Skeletal muscle tissue (tissue), 3 donors: ENCODE measurements at regions not wholly inside any gene's neighbourhood (a gene's known extent, or its start where the extent isn't known, plus 50 kb on each side); places are given as distances from the start of the nearest gene placed in this dataset.

Source experiments
- H3K27ac ChIP-seq: one replicate; pipeline ENCODE4 v1.7.0; 2013; ENCODE audit warnings: mild to moderate bottlenecking, low read depth, low read length, inconsistent platforms
- H3K27me3 ChIP-seq, 3 donors: one replicate each; pipeline ENCODE4 v1.7.0; 2013; ENCODE audit warnings: low read length in 3 of 3; ENCODE audit not compliant: control insufficient read depth in 3 of 3, insufficient read depth in 3 of 3
- H3K36me3 ChIP-seq, 3 donors: one replicate each; pipeline ENCODE4 v1.7.0; 2013; ENCODE audit warnings: low read length in 3 of 3; ENCODE audit not compliant: control insufficient read depth in 3 of 3, insufficient read depth in 3 of 3
- H3K4me1 ChIP-seq, 3 donors: one replicate each; pipeline ENCODE4 v1.7.0; 2013; ENCODE audit warnings: low read length in 3 of 3, mild to moderate bottlenecking in 3 of 3; ENCODE audit not compliant: control insufficient read depth in 3 of 3, insufficient read depth in 3 of 3
- H3K4me3 ChIP-seq, 3 donors: one replicate each; pipeline ENCODE4 v1.7.0; 2013; ENCODE audit warnings: low read length in 3 of 3
- H3K9ac ChIP-seq, 3 donors: one replicate each; pipeline ENCODE4 v1.7.0; 2013; ENCODE audit warnings: low read length in 3 of 3, mild to moderate bottlenecking in 3 of 3, moderate library complexity in 2 of 3, low read depth in 1 of 3
- H3K9me3 ChIP-seq, 3 donors: one replicate each; pipeline ENCODE4 v1.7.0; 2013; ENCODE audit warnings: low read length in 3 of 3; ENCODE audit not compliant: control insufficient read depth in 3 of 3
- donor health status: Osteomylitis.

DNA sequence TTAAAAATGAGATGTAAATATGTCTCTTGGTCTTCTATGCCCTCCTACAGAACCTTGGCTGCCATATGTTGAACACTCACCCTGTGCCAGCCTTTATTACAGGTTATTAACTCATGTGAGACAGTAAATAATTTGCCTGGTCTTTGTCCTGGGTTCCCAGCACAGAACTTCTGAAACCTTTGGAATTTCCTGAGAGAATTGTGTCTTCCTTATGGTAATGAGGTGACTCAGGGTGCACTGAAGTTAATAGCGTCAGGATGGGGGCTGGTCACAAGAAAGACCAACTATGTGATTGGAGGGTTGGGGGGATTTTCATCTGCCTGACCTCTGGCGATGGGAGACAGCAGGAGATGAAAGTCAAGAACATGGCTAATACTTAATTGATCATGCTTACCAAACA is 289.8 kb upstream of the STS start:
- Histone ChIP-seq H3K4me1 (no peaks in the 10 kb centered on the region), H3K27ac (no peak overlapping the region), H3K36me3 (no peaks in the 10 kb centered on the region), H3K9me3 (peaks cover 0 to 2% (median 0%) of the 10 kb centered on the region in 3 donors), H3K9ac (no peak overlapping the region), H3K4me3 (no peak overlapping the region), H3K27me3 (no peaks in the 10 kb centered on the region)

DNA sequence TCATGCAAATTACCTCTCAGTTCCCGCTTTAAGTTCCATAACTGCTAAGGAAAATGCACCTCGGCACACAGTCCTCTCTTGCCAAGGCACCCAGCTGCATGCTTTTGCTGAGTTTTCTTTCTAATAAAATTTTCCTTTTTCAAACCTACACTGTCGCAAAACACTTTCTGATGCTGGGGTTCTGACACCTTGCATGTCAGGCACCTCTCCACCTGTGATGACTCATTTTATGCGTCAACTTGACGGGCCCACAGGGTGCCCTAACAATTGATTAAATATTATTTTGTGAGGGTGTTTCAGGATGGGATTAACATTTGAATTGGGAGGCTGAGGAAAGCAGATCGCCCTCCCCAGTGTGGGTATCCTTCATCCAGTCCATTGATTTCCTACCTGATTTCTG is 291.0 kb upstream of the STS start:
- H3K27me3 ChIP-seq, result no peaks in the 10 kb centered on the region
- H3K27ac ChIP-seq, result no peak overlapping the region
- peaks cover 0 to 3% (median 2%) of the 10 kb centered on the region in 3 donors for H3K9me3 ChIP-seq
- no peaks in the 10 kb centered on the region for H3K4me1 ChIP-seq
- H3K4me3 ChIP-seq, result no peak overlapping the region
- no peak overlapping the region for H3K9ac ChIP-seq
- no peaks in the 10 kb centered on the region for H3K36me3 ChIP-seq

DNA sequence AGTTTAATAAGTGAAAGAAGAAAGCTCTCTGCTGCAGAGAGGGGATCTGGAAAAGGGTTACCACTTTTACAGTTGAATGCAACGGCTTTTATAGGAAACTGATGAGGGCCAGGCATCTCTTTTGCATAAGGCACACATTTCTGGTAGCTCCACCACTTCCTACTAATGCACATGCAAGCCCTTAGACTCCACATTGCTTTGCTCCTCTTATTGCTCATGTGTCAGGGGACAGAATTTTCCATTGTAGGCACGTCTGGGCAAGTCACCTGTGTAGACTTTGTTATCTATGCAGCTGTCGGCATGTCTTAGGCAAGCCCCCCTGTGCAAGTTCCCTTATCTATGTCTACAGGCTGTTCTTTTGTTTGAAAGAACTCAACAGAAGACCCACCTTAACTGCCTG is 294.6 kb upstream of the STS start:
- Histone ChIP-seq H3K9ac (no peak overlapping the region), H3K9me3 (peaks cover 0 to 3% (median 2%) of the 10 kb centered on the region in 3 donors), H3K4me1 (no peaks in the 10 kb centered on the region), H3K27ac (no peak overlapping the region), H3K4me3 (no peak overlapping the region), H3K27me3 (no peaks in the 10 kb centered on the region), H3K36me3 (no peaks in the 10 kb centered on the region)

DNA sequence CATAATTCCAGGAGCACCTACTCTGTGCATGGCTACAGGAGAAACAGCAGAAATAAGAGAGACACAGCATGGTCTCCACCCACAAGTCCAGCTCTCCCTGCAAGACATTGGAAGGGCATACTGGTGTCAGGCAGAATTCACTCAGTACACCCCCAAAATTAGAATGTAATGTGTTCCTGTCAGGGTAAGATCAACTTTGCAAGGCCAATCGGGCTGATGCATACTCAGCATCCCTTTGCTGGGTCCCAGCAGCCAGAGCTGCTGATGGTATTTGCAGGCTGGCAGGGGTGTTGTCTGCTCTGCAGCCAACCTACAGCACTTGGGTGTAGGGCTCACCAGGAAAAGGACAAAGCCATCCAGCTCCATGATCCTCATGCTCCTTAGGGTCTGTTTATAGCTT is 295.4 kb upstream of the STS start:
- no peaks in the 10 kb centered on the region for H3K4me1 ChIP-seq
- no peak overlapping the region for H3K9ac ChIP-seq
- H3K27ac ChIP-seq, result no peak overlapping the region
- H3K36me3 ChIP-seq, result no peaks in the 10 kb centered on the region
- H3K9me3 ChIP-seq, result peaks cover 0 to 3% (median 2%) of the 10 kb centered on the region in 3 donors
- no peak overlapping the region for H3K4me3 ChIP-seq
- no peaks in the 10 kb centered on the region for H3K27me3 ChIP-seq

DNA sequence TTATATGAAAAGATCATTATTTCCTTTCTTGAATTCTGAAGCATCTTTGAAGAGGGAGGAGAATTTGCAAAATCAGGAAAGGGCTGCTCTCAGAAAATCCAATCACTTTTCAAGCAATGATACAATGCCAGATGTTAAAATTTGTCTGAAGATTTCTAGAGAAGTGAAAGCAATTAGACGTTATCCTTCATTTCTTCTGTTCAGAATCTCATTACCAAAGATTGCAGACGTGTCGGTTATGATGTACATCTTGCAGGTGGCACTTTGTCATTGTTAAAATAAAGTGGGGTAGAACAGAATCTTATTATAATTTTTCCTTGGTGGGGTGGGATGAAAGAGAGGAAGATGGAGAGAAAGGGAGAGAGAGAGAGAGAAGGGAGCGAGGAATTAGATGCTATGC is 296.4 kb upstream of the STS start:
- Histone ChIP-seq H3K27me3 (no peaks in the 10 kb centered on the region), H3K9me3 (peaks cover 0 to 3% (median 2%) of the 10 kb centered on the region in 3 donors), H3K36me3 (no peaks in the 10 kb centered on the region), H3K9ac (no peak overlapping the region), H3K4me1 (no peaks in the 10 kb centered on the region), H3K27ac (no peak overlapping the region), H3K4me3 (no peak overlapping the region)

DNA sequence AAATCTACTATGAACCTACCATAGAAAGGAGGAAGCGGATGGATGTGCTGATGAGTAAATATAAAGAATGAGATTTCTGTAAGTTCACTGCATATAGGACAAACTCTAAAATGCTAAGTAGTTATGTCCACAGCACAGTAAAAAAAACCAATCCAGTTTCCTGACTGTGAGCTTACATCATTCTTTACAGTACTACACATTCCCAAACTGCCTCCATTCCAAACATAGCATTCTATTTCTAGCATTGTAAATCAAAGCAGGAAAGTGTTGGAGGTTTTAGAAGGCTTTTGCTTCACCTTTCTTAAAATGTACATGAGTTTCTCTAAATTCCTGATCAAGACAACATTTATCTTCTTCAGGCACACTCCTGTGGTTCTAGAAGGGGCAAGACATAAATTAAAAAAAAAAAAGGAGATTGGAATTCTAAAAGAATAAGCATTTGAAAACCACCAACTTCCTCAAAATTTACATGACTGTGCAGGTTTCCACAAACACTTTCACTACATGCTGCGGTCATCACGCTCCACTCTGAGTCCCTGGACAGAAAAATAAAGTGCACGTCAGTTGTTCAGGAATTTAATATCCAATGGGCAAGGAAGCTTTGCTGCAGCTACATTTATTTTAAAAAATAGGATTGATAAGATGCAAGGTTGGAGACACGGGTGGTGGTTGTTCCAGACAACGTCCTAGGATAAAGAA is 297.6 kb upstream of the STS start:
- Histone ChIP-seq H3K4me3 (no peak overlapping the region), H3K36me3 (no peaks in the 10 kb centered on the region), H3K9ac (no peak overlapping the region), H3K27ac (no peak overlapping the region), H3K27me3 (no peaks in the 10 kb centered on the region), H3K9me3 (peaks cover 0 to 3% (median 2%) of the 10 kb centered on the region in 3 donors), H3K4me1 (no peaks in the 10 kb centered on the region)

DNA sequence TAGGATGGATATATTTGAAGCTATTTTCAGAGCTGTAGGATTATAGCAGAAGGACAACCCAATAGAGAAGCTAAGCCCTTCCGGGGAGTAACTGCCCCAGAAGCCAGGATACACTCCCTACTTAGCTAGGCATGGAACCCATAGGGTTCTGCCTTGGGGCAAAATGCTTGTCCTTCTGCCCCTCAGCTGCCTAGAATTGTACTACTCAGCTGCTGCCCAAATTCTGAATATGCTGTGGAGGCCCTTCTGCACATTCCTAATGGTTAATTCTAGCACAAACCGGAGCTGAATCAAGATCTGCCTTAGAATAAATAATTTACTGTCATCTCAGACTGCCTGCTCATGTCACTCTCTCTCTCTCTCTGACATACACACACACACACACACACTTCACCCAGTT is 297.7 kb upstream of the VCX3A start:
- H3K36me3 ChIP-seq, result no peaks in the 10 kb centered on the region
- peaks cover 0 to 2% (median 0%) of the 10 kb centered on the region in 3 donors for H3K9me3 ChIP-seq
- no peak overlapping the region for H3K4me3 ChIP-seq
- no peaks in the 10 kb centered on the region for H3K4me1 ChIP-seq
- no peak overlapping the region for H3K9ac ChIP-seq
- no peaks in the 10 kb centered on the region for H3K27me3 ChIP-seq
- no peak overlapping the region for H3K27ac ChIP-seq

DNA sequence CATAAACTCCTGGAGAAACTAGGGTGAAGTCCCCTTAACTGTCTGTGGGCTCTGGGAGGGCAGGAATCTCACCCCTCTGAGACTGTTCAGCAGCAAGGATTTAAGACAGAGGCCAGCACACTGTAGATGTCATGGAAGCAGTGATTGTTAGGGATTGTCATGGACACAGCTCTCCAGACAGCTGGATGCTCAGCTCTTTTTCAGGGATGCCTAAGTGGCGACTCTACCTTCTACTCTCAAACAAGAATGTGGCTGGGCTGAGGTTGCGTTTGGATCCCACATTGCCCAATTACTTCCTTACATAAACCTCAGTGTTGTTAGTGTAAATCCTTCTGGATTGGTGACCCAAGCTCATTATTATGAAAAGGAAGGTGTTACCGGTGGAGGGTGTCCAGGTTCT is 291.9 kb upstream of the VCX3A start:
- no peaks in the 10 kb centered on the region for H3K4me1 ChIP-seq
- H3K36me3 ChIP-seq, result no peaks in the 10 kb centered on the region
- no peak overlapping the region for H3K27ac ChIP-seq
- H3K9ac ChIP-seq, result no peak overlapping the region
- no peak overlapping the region for H3K4me3 ChIP-seq
- peaks cover 0 to 2% (median 0%) of the 10 kb centered on the region in 3 donors for H3K9me3 ChIP-seq
- H3K27me3 ChIP-seq, result no peaks in the 10 kb centered on the region

DNA sequence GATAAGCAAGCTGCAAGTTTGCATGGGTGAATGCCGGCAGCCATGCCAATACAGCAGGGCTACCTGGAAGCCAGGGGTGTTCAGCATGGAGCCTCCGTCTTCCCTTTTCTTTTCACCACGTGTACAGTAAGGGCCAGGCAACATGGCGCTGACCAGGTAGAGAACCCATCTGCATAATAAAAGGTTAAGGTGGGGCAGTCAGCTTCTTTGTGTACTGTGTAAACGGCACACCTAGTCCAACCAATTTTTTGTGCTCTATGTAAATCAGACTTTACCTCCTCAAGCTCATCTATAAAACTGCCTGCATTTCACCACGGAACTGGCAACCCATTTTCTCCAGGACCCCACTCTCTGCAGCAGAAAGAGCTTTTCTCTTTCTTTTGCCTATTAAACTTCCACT is 286.8 kb upstream of the VCX3A start:
- Histone ChIP-seq H3K4me1 (no peaks in the 10 kb centered on the region), H3K4me3 (no peak overlapping the region), H3K9ac (no peak overlapping the region), H3K27me3 (no peaks in the 10 kb centered on the region), H3K27ac (no peak overlapping the region), H3K36me3 (no peaks in the 10 kb centered on the region), H3K9me3 (no peaks in the 10 kb centered on the region)

DNA sequence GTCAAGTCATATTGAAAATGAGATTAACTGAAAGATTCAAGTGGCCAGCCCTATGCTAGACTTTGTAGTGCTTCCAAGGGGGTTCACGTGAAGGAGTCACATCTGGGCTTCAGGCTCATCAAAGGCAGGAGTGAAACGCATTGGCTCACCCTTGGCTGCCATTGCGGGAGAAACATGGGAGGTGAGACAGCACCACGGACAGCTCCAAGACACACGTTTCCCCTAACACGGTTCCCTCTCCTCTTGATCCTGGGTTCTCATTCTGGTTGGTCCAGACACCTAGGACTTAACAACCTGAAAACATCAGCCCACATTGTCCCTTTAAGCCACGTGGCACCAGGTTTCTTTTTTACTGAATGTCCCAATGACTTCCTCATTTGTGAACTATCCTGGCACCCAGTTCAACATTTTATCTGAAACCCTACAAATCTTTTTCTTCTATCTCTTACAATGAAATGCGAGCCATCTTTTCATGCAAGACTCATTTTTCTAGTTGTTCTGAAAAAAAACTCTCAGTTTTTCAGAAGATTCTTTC is 279.0 kb upstream of the VCX3A start:
- H3K27me3 ChIP-seq, result no peaks in the 10 kb centered on the region
- no peaks in the 10 kb centered on the region for H3K4me1 ChIP-seq
- no peaks in the 10 kb centered on the region for H3K36me3 ChIP-seq

More for the DNA sequence above, 279.0 kb upstream of the VCX3A start:
- H3K4me3 ChIP-seq, result no peak overlapping the region
- H3K9ac ChIP-seq, result no peak overlapping the region
- H3K9me3 ChIP-seq, result no peaks in the 10 kb centered on the region
- H3K27ac ChIP-seq, result no peak overlapping the region
